Upper lobe of right lung (tissue), 1 donor: ENCODE measurements at regions not wholly inside any gene's neighbourhood (a gene's known extent, or its start where the extent isn't known, plus 50 kb on each side); places are given as distances from the start of the nearest gene placed in this dataset.

Experiments
- ATAC-seq: fragments of 200-7000 bp; cut with Tn5 transposase; one replicate; pipeline ENCODE4 v1.9.1; 2020; ENCODE audit warnings: mild to moderate bottlenecking, moderate library complexity
- DNase-seq: peaks from one replicate; pipeline ENCODE4 v3.0.0-alpha.2; 2020
- H3K27ac ChIP-seq: fragments of 200-600 bp; one replicate; pipeline ENCODE4 v1.8.0; 2022
- H3K27me3 ChIP-seq: fragments of 200-600 bp; one replicate; pipeline ENCODE4 v1.8.0; 2022; ENCODE audit warnings: mild to moderate bottlenecking
- H3K36me3 ChIP-seq: fragments of 200-600 bp; one replicate; pipeline ENCODE4 v1.8.0; 2022
- H3K4me1 ChIP-seq: fragments of 200-600 bp; one replicate; pipeline ENCODE4 v1.8.0; 2022
- H3K4me3 ChIP-seq: fragments of 200-600 bp; one replicate; pipeline ENCODE4 v1.8.0; 2022; ENCODE audit warnings: mild to moderate bottlenecking
- H3K9me3 ChIP-seq: fragments of 200-600 bp; one replicate; pipeline ENCODE4 v1.8.0; 2022
- intact Hi-C: fragments of 100-400 bp; cut with DNase I; formaldehyde crosslinking; loops from one replicate; pipeline ENCODE4 v1.11.0; 2022
- TF ChIP-seq, protein P1 (sequence below): fragments of 200-600 bp; IDR thresholded peaks from one replicate; pipeline ENCODE4 v1.8.0; 2022; ENCODE audit warnings: antibody characterized with exemption
- donor health status: DM: no; HTN: yes; CAD: no; lungs with severe emphysema.

DNA sequence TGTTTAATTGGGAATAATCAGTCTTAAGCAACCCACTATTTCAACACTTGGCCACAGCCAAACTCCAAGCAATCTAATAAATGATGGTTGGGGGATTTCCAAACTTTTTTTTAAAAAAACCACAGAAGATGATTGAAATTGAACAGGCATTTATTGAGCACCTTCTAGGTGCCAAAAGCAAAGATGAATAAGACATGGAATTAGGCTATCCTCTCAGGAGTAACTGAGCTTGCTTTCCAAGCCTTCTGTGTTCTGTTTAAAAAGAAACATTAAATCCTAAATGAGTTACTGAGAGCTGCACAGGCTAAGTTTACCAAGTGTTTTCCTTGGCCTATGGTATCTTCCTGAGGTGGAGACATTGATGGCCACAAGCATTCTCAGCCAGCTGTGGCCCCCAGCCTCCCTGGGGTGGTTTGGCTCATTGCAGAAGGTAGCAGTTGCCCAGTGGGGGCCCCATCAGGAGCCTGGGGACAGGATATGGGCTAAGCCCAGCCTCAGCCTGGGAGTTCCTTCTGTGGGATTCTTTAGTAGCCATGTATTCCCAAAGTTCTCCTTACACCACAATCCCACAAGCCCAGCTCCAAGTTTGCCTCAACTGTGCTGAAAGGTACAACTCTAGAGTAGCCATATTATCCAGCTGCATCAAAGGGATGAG, 174.3 kb downstream of the C1D start:
- intact Hi-C loops, result no loop called here
- Histone ChIP-seq H3K36me3 (no peaks in the 10 kb centered on the region), H3K4me1 (no peaks in the 10 kb centered on the region), H3K27ac (no peak overlapping the region), H3K27me3 (no peaks in the 10 kb centered on the region), H3K9me3 (no peaks in the 10 kb centered on the region), H3K4me3 (no peak overlapping the region)
- DNase-seq, result no peak
- ATAC-seq, result no peak
- TF ChIP-seq, protein P1, sequence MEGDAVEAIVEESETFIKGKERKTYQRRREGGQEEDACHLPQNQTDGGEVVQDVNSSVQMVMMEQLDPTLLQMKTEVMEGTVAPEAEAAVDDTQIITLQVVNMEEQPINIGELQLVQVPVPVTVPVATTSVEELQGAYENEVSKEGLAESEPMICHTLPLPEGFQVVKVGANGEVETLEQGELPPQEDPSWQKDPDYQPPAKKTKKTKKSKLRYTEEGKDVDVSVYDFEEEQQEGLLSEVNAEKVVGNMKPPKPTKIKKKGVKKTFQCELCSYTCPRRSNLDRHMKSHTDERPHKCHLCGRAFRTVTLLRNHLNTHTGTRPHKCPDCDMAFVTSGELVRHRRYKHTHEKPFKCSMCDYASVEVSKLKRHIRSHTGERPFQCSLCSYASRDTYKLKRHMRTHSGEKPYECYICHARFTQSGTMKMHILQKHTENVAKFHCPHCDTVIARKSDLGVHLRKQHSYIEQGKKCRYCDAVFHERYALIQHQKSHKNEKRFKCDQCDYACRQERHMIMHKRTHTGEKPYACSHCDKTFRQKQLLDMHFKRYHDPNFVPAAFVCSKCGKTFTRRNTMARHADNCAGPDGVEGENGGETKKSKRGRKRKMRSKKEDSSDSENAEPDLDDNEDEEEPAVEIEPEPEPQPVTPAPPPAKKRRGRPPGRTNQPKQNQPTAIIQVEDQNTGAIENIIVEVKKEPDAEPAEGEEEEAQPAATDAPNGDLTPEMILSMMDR, result no peak

DNA sequence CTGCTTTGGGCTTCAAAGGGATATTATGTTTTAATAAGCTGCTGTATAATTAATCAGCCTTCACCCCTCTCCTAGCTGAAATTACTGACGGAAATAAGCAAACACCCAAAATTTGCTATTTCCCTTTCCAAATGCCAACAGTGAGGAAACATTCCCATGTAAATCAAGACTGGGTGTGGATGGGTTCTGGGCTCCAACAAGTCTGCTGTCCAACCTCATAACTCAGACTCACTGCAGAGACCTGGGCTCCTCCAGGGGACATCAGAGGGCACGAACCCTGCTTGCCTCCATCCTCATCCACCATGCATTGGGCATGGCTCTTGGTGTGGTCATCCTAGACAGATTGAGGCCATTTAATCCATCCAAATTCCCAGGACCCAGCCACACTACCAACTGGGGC, 173.7 kb downstream of the C1D start:
- Histone ChIP-seq H3K9me3 (no peaks in the 10 kb centered on the region), H3K27me3 (no peaks in the 10 kb centered on the region), H3K4me1 (no peaks in the 10 kb centered on the region), H3K27ac (no peak overlapping the region), H3K4me3 (no peak overlapping the region), H3K36me3 (no peaks in the 10 kb centered on the region)
- intact Hi-C loops, result no loop called here
- DNase-seq (no peak), ATAC-seq (no peak)
- TF ChIP-seq, protein P1, result no peak

DNA sequence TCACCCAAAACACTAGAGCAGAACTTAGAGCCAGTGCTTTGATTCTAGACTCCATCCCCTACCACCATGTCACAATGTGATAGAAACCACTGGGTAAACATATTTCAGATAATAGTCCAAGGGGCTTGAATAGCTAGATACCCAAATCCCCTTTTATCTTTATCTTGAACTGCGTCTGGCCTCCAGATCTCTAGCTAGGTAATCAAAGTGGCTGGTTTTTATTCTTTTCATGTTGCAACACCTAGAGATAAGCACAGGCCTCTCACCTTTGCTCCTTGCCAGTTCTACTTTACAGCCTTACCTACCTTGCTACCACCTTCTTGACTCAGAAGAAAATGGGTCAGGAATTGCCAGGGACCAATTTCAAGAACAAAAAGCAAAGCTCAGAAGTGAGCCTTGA, 171.2 kb downstream of the C1D start:
- TF ChIP-seq, protein P1, result no peak

DNA sequence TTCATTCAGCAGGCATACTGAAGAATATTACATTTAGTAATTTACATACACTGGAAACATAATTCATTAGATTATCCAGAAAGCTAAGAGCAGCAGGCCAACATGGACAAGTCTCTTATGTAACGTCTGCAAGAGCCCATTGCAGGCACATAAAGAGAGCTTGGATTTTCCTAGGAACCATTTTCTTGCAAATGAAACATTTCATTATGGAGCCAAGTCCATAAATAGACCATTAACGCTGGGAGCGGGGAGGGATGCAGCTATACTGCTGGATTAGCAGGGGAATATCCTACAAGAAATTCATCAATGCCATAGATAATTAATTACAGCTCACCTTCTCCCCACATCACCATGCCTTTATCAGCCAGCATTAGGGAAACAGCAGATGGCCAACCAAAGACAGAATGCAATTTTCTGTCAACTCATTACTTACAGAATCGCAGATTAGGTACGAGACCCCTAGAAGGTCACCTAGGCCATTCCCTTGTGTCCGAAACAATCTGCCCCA, 170.4 kb downstream of the C1D start:
- intact Hi-C loops, result no loop called here

More for the DNA sequence above, 171.2 kb downstream of the C1D start:
- ATAC-seq, result no peak
- Histone ChIP-seq H3K4me1 (no peaks in the 10 kb centered on the region), H3K4me3 (no peak overlapping the region), H3K9me3 (no peaks in the 10 kb centered on the region), H3K36me3 (no peaks in the 10 kb centered on the region), H3K27ac (no peak overlapping the region), H3K27me3 (no peaks in the 10 kb centered on the region)
- intact Hi-C loops, result no loop called here
- DNase-seq, result no peak

DNA sequence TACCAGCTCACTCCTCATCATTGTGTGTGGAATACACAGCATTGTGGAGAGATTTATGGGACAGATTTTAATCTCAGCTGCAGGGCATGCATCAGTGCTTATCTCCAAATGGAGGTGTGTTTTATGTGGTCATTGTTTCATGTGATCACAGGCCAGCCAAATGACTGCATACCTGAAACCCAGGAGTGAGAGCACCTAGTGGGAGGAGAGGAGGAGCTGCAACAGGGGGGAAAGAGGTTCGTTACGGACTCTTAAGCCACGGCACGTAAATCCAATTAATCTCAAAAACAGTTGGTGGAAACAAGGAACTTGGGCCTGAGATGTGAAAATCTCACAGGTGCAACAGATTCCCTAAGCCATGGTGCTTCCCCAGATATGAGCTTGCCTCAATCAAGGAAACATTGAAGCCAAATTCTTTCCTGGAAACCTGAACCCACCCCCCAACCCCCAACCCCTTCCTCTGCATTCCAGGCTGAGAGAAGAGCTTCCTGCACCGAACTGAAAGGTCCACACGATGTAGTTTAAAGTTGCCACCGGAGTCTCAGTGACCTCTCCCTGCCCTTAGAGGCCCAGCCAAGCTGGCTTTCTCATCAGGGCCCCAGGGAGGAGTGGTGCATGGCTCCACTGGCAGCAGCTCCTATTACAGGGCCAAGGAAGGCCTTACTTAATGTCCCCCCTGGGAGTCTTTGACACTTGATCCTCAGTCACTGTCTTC, 167.4 kb downstream of the C1D start:
- no peak for DNase-seq
- Histone ChIP-seq H3K36me3 (no peaks in the 10 kb centered on the region), H3K9me3 (no peaks in the 10 kb centered on the region), H3K27ac (no peak overlapping the region), H3K27me3 (no peaks in the 10 kb centered on the region), H3K4me3 (no peak overlapping the region), H3K4me1 (no peaks in the 10 kb centered on the region)
- ATAC-seq, result no peak
- TF ChIP-seq, protein P1, result no peak
- intact Hi-C loops, result no loop called here

More for the DNA sequence above, 170.4 kb downstream of the C1D start:
- Histone ChIP-seq H3K36me3 (no peaks in the 10 kb centered on the region), H3K4me3 (no peak overlapping the region), H3K9me3 (no peaks in the 10 kb centered on the region), H3K4me1 (no peaks in the 10 kb centered on the region), H3K27ac (no peak overlapping the region), H3K27me3 (no peaks in the 10 kb centered on the region)
- TF ChIP-seq, protein P1, result no peak
- ATAC-seq (no peak), DNase-seq (no peak)
